NCI-H187 (cell line): ENCODE measurements at regions not wholly inside any gene's neighbourhood (a gene's known extent, or its start where the extent isn't known, plus 50 kb on each side); places are given as distances from the start of the nearest gene placed in this dataset.

Source experiments
- DNase-seq, 2 experiments: peaks; one replicate each; lab custom pipeline; 2025; lab: John Stamatoyannopoulos, UW

- no peak for DNase-seq
Observed at GRCh38 chr5:117497601-117498000, 923.0 kb upstream of the SEMA6A start.

- no peak for DNase-seq
Observed at GRCh38 chr5:117496801-117497200, 922.2 kb upstream of the SEMA6A start.

GRCh38 chr5:117494188-117494587, 919.6 kb upstream of the SEMA6A start:
- no peak for DNase-seq

GRCh38 chr5:117488976-117489500, 914.4 kb upstream of the SEMA6A start:
- DNase-seq, result peak in 1 of 2 experiments; percentile 10

GRCh38 chr5:117487556-117487955, 912.9 kb upstream of the SEMA6A start:
- DNase-seq, result no peak

GRCh38 chr5:117486879-117487391, 912.3 kb upstream of the SEMA6A start:
- peak; percentile 21 to 47 for DNase-seq

GRCh38 chr5:117486261-117486660, 911.6 kb upstream of the SEMA6A start:
- no peak for DNase-seq

- DNase-seq, result no peak
Observed at GRCh38 chr5:117475919-117476318, 901.3 kb upstream of the SEMA6A start.

- no peak for DNase-seq
Observed at GRCh38 chr5:117473165-117473564, 898.5 kb upstream of the SEMA6A start.

GRCh38 chr5:117463881-117464570, 889.4 kb upstream of the SEMA6A start:
- DNase-seq, result no peak

GRCh38 chr5:117461966-117462365, 887.3 kb upstream of the SEMA6A start:
- no peak for DNase-seq

GRCh38 chr5:117461403-117461802, 886.8 kb upstream of the SEMA6A start:
- no peak for DNase-seq

GRCh38 chr5:117457656-117458055, 883.0 kb upstream of the SEMA6A start:
- no peak for DNase-seq

- no peak for DNase-seq
Observed at GRCh38 chr5:117456866-117457470, 882.3 kb upstream of the SEMA6A start.

- no peak for DNase-seq
Observed at GRCh38 chr5:117455236-117456233, 880.9 kb upstream of the SEMA6A start.

GRCh38 chr5:117454716-117455212, 880.1 kb upstream of the SEMA6A start:
- peak; percentile 7 to 22 for DNase-seq

- DNase-seq, result no peak
Observed at GRCh38 chr5:117436846-117437245, 862.2 kb upstream of the SEMA6A start.

- DNase-seq, result no peak
Observed at GRCh38 chr5:117435203-117435602, 860.6 kb upstream of the SEMA6A start.

GRCh38 chr5:117434254-117434653, 859.6 kb upstream of the SEMA6A start:
- DNase-seq, result no peak

- DNase-seq, result no peak
Observed at GRCh38 chr5:117433818-117434217, 859.2 kb upstream of the SEMA6A start.

- no peak for DNase-seq
Observed at GRCh38 chr5:117431091-117431490, 856.5 kb upstream of the SEMA6A start.

GRCh38 chr5:117425163-117425562, 850.5 kb upstream of the SEMA6A start:
- DNase-seq, result no peak
